GM12878 (cell line): ENCODE measurements at regions not wholly inside any gene's neighbourhood (a gene's known extent, or its start where the extent isn't known, plus 50 kb on each side); places are given as distances from the start of the nearest gene placed in this dataset.

ENCODE experiments used
- ATAC-seq: fragments of 200-7000 bp; cut with Tn5 transposase; 3 replicates; pipeline ENCODE4 v1.9.1; 2020; ENCODE audit warnings: mild to moderate bottlenecking, moderate library complexity
- BruUV-seq: library from RNA; stranded (reverse); fragments of 400-500 nt; replicated peaks from 2 replicates; lab custom pipeline; 2021; lab: Mats Ljungman, UMichigan
- CTCF ChIA-PET: fragments of 300-600 bp; sonication (Branson Sonifier 250); formaldehyde crosslinking; extraction: SDS; loops from one replicate; lab custom pipeline; 2021; ENCODE audit warnings: inconsistent platforms; lab: Yijun Ruan, JAX
- POLR2A ChIA-PET: fragments of 350-600 bp; formaldehyde crosslinking; extraction: SDS; loops from one replicate; lab custom pipeline; 2021; ENCODE audit warnings: inconsistent platforms; lab: Charles Lee
- RAD21 ChIA-PET: fragments of 300-600 bp; sonication (Branson Sonifier 250); formaldehyde crosslinking; loops from one replicate; lab custom pipeline; 2023; ENCODE audit warnings: antibody characterized with exemption; ENCODE audit not compliant: unreplicated experiment; lab: Charles Lee
- SMC1A ChIA-PET: fragments of 300-600 bp; sonication (Branson Sonifier 250); formaldehyde crosslinking; loops from one replicate; lab custom pipeline; 2023; ENCODE audit not compliant: unreplicated experiment, uncharacterized antibody; lab: Charles Lee
- DNase-seq: peaks from one replicate; pipeline ENCODE4 v3.0.0-alpha.2; 2011; ENCODE audit warnings: low read depth, low spot score
- FAIRE-seq: peaks from 3 replicates; lab custom pipeline; 2011; peaks lifted over from hg19 to GRCh38; lab: Jason Lieb, UNC
- H2AFZ ChIP-seq: 2 replicates; pipeline ENCODE4 v1.6.0; 2011; ENCODE audit warnings: low read depth, low read length, control low read depth; ENCODE audit not compliant: control insufficient read depth
- H3K27ac ChIP-seq: 2 replicates; pipeline ENCODE4 v1.5.1; 2011; ENCODE audit warnings: control low read depth; ENCODE audit not compliant: control insufficient read depth, insufficient read depth
- H3K27me3 ChIP-seq, 2 experiments: replicated peaks in 1 of 2; 2 replicates each; pipeline versions ENCODE4 v1.6.0 to v1.6.1; 2011; ENCODE audit warnings: low read length in 1 of 2; ENCODE audit not compliant: control insufficient read depth in 2 of 2, insufficient read depth in 2 of 2
- H3K36me3 ChIP-seq, 2 experiments: 2 replicates each; pipeline ENCODE4 v1.5.1; 2011; ENCODE audit warnings: low read length in 1 of 2; ENCODE audit not compliant: control insufficient read depth in 2 of 2, insufficient read depth in 2 of 2
- H3K4me1 ChIP-seq: 2 replicates; pipeline ENCODE4 v1.6.1; 2011; ENCODE audit warnings: mild to moderate bottlenecking, low read length, moderate library complexity, mixed read lengths; ENCODE audit not compliant: control insufficient read depth, insufficient read depth
- H3K4me2 ChIP-seq: 2 replicates; pipeline ENCODE4 v1.6.0; 2011; ENCODE audit warnings: control low read depth; ENCODE audit not compliant: control insufficient read depth, insufficient read depth
- H3K4me3 ChIP-seq: fragments of 200-600 bp; sonication (generic); 2 replicates; pipeline ENCODE4 v1.5.1; 2016
- H3K79me2 ChIP-seq: 2 replicates; pipeline ENCODE4 v1.6.0; 2011; ENCODE audit warnings: low read length; ENCODE audit not compliant: control insufficient read depth, insufficient read depth
- H3K9ac ChIP-seq: 2 replicates; pipeline ENCODE4 v1.8.0; 2011; ENCODE audit warnings: low read length, control low read depth, mixed read lengths; ENCODE audit not compliant: control insufficient read depth, insufficient read depth
- H3K9me3 ChIP-seq: replicated peaks from 3 replicates; pipeline ENCODE4 v1.5.1; 2011; ENCODE audit warnings: mild to moderate bottlenecking, low read length; ENCODE audit not compliant: control insufficient read depth, insufficient read depth
- H4K20me1 ChIP-seq: 2 replicates; pipeline ENCODE4 v1.6.0; 2011; ENCODE audit not compliant: control insufficient read depth, insufficient read depth
- CBX5 ChIP-seq: sonication (generic); IDR thresholded peaks from 2 replicates; pipeline ENCODE4 v1.6.1; 2016; ENCODE audit warnings: low read depth, moderate library complexity, mild to moderate bottlenecking, inconsistent platforms
- EP300 ChIP-seq, 2 experiments: fragments of 150-350 bp in 1 of 2; IDR thresholded peaks; 2 replicates each; pipeline ENCODE4 v1.6.1; 2011 to 2012; ENCODE audit warnings: low read depth in 2 of 2, low read length in 2 of 2, borderline replicate concordance in 1 of 2, improper control_type of control experiment in 1 of 2, inconsistent platforms in 1 of 2; ENCODE audit not compliant: control insufficient read depth in 1 of 2
- NFYA ChIP-seq: IDR thresholded peaks from 2 replicates; pipeline ENCODE4 v1.6.1; 2011; ENCODE audit warnings: low read depth, mild to moderate bottlenecking, low read length, improper control_type of control experiment, borderline replicate concordance
- NRF1 ChIP-seq: conservative IDR thresholded peaks from 2 replicates; pipeline ENCODE4 v1.6.1; 2011; ENCODE audit warnings: mild to moderate bottlenecking, low read depth, low read length, improper control_type of control experiment
- RBBP5 ChIP-seq: fragments of 200-600 bp; sonication (generic); conservative IDR thresholded peaks from 2 replicates; pipeline ENCODE4 v1.6.1; 2016
- SMAD1 ChIP-seq: fragments of 450-650 bp; IDR thresholded peaks from 2 replicates; pipeline ENCODE4 v1.6.1; 2018; ENCODE audit warnings: mild to moderate bottlenecking, low read depth; ENCODE audit not compliant: partially characterized antibody
- SPI1 ChIP-seq: IDR thresholded peaks from 2 replicates; pipeline ENCODE4 v1.6.1; 2011; ENCODE audit warnings: low read depth, mild to moderate bottlenecking, low read length, moderate library complexity, borderline replicate concordance; ENCODE audit not compliant: insufficient read depth
- SUZ12 ChIP-seq: fragments of 200-600 bp; sonication (generic); IDR thresholded peaks from one replicate; pipeline ENCODE4 v1.6.1; 2018; ENCODE audit warnings: antibody characterized with exemption, mild to moderate bottlenecking; ENCODE audit not compliant: unreplicated experiment
- TCF12 ChIP-seq: IDR thresholded peaks from 2 replicates; pipeline ENCODE4 v1.6.1; 2011; ENCODE audit warnings: low read depth, mild to moderate bottlenecking, low read length
- ZBED1 ChIP-seq: IDR thresholded peaks from 2 replicates; pipeline ENCODE4 v1.6.1; 2016; ENCODE audit warnings: borderline replicate concordance
- ZNF217 ChIP-seq: fragments of 450-650 bp; IDR thresholded peaks from 2 replicates; pipeline ENCODE4 v1.6.1; 2017; ENCODE audit warnings: antibody characterized with exemption, mild to moderate bottlenecking
- ZNF592 ChIP-seq: fragments of 450-650 bp; IDR thresholded peaks from 2 replicates; pipeline ENCODE4 v1.6.1; 2017; ENCODE audit warnings: mild to moderate bottlenecking, moderate library complexity
- WGBS: methylation state at CpG from one replicate; pipeline ENCODE4 v1.1.6; 2016; ENCODE audit warnings: low lambda C conversion rate; ENCODE audit not compliant: insufficient replicate concordance, insufficient coverage; ENCODE audit errors: missing lambda C conversion rate; 5-methylcytosine and 5-hydroxymethylcytosine counted together
- in situ Hi-C: fragments of 300-500 bp; cut with MboI; formaldehyde crosslinking; loops from 9 replicates; pipeline ENCODE4 v1.14.3; 2018; ENCODE audit warnings: mixed read lengths
- intact Hi-C: fragments of 100-400 bp; cut with micrococcal nuclease; formaldehyde crosslinking; loops from one replicate; pipeline ENCODE4 v1.14.2; 2022; ENCODE audit not compliant: unreplicated experiment

GRCh38 chrX:20374900-20375438, 108.3 kb upstream of the RPS6KA3 start:
- Histone ChIP-seq H2AFZ (peak overlapping the region; percentile 70), H3K79me2 (no peaks in the 10 kb centered on the region), H3K27me3 (no peaks in the 10 kb centered on the region; a peak in 1 of 4 replicates), H3K9me3 (no peaks in the 10 kb centered on the region), H3K36me3 (no peaks in the 10 kb centered on the region), H3K4me1 (no peaks in the 10 kb centered on the region; the same call in 1 of the 2 replicates), H3K27ac (no peak overlapping the region)
- ATAC-seq: no peak
- no TSS peak for BruUV-seq
- ChIA-PET SMC1A (interaction anchor here (1.0 to 1.3 kb wide), 3 partner anchors 25 to 78 kb away, joined by 3 to 4 read pairs (median 4); no protein-coding TSS in a partner anchor), POLR2A (no interaction called here)
- DNase-seq: no peak
- FAIRE-seq: no peak
- 21% methylated on average over 4 of the region's 4 CpGs for WGBS
- in situ Hi-C loops: no loop called here
- TF ChIP-seq RBBP5 (no peak), SPI1 (peak; percentile 21; the same call in 1 of the 2 replicates)
- TF ChIP-seq, all 136 proteins: peak for 1
- ChIA-PET RAD21 (no interaction called here), CTCF (no interaction called here)
- Histone ChIP-seq H3K4me3 (no peak overlapping the region), H4K20me1 (no peaks in the 10 kb centered on the region), H3K9ac (no peak overlapping the region), H3K4me2 (peak overlapping the region; percentile 34; the same call in 1 of the 2 replicates)
- intact Hi-C loops: no loop called here

DNA sequence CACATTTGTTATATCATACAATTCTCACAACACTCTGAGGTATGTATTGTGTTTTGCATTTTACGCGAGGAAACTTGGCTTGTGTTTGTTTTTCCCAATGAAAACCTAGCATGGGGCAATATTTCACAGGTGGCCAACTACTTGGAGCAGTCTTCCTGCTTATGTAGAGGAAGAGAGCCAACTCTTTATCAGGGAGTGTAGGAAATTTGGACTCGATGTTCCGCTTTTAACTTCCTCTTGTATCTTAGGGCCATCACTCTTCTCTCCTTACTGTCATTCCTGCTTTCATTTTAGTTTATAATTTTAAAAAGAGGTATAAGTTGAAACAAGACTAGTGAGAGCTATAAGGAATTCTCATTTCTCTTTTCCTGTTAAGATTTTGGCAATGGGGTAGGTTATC, 107.7 kb upstream of the RPS6KA3 start:
- FAIRE-seq: no peak
- CTCF ChIA-PET: no interaction called here
- Histone ChIP-seq H4K20me1 (no peaks in the 10 kb centered on the region), H3K9me3 (no peaks in the 10 kb centered on the region), H3K36me3 (no peaks in the 10 kb centered on the region), H3K4me1 (no peaks in the 10 kb centered on the region; the same call in 1 of the 2 replicates), H2AFZ (no peak overlapping the region; the same call in 1 of the 2 replicates), H3K9ac (no peak overlapping the region), H3K79me2 (no peaks in the 10 kb centered on the region), H3K27me3 (no peaks in the 10 kb centered on the region; a peak in 1 of 4 replicates), H3K4me2 (no peak overlapping the region), H3K4me3 (no peak overlapping the region), H3K27ac (no peak overlapping the region)
- intact Hi-C loops: no loop called here
- 78% methylated on average over 4 of the region's 4 CpGs for WGBS
- RAD21 ChIA-PET: no interaction called here
- SMC1A ChIA-PET: interaction anchor here (1.0 to 1.1 kb wide), 2 partner anchors 14 to 50 kb away, joined by 4 read pairs; no protein-coding TSS in a partner anchor
- POLR2A ChIA-PET: no interaction called here
- no TSS peak for BruUV-seq
- no peak for ATAC-seq
- in situ Hi-C loops: no loop called here
- DNase-seq: no peak
- TF ChIP-seq SUZ12 (no peak), CBX5 (no peak), EP300 (IDR thresholded peaks at IDR 0.05; ENCODE audit: borderline replicate concordance in 1 of 2, control insufficient read depth in 1 of 2, low read depth in 2 of 2, low read length in 2 of 2) (no peak), ZNF217 (no peak), TCF12 (no peak), NRF1 (no peak), SMAD1 (no peak), RBBP5 (no peak), ZNF592 (no peak), ZBED1 (no peak), NFYA (no peak)
